ENCODE measurements at regions not wholly inside any gene's neighbourhood (a gene's known extent, or its start where the extent isn't known, plus 50 kb on each side); places are given as distances from the start of the nearest gene placed in this dataset.

DNA sequence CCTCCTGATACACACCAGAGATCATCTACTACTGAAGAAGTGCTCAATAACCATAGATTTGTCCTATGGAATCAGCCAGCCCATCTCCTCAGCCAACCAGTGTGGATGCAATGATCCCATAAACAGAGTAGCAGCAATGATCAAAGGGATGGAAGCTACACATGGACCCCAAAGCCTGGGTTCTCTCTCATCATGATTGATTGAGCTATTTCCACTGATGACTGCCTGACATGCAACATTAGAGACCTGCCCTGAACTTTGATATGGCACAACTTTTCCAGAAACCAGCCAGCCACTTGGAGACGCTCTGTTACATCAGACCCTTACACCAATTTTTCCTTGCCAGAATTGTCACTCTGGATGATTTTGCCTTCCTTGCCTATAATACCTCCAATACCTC is 471.6 kb downstream of the BUD13 start:
- Histone ChIP-seq H3K9ac (ENCODE audit: insufficient read depth, low read length, poor library complexity, severe bottlenecking) (no peak overlapping the region), H3K36me3 (replicated peaks in 1 of 2; ENCODE audit: control insufficient read depth in 1 of 2, insufficient read depth in 2 of 2, low read length in 2 of 2) (no peaks in the 10 kb centered on the region), H3K4me2 (replicated peaks; ENCODE audit: extremely low read depth, low read length, poor library complexity, severe bottlenecking) (no peak overlapping the region), H4K20me1 (ENCODE audit: insufficient read depth, low read length) (no peaks in the 10 kb centered on the region), H3K9me3 (replicated peaks in 1 of 2; ENCODE audit: control insufficient read depth in 1 of 2, insufficient read depth in 1 of 2, low read length in 2 of 2) (no peaks in the 10 kb centered on the region), H3K27me3 (ENCODE audit: control insufficient read depth in 2 of 2, insufficient read depth in 2 of 2, low read length in 2 of 2) (peaks cover 0 to 7% of the 10 kb centered on the region in 2 donors), H3K4me1 (ENCODE audit: control insufficient read depth in 1 of 2, insufficient read depth in 2 of 2, low read length in 2 of 2) (no peaks in the 10 kb centered on the region), H2AFZ (ENCODE audit: insufficient read depth, low read depth, low read length, poor library complexity, severe bottlenecking) (no peak overlapping the region), H3K4me3 (replicated peaks in 1 of 3; ENCODE audit: low read depth in 2 of 3, low read length in 3 of 3) (no peak overlapping the region), H3K27ac (ENCODE audit: low read depth in 1 of 2, low read length in 2 of 2) (no peak overlapping the region), H3K79me2 (ENCODE audit: insufficient read depth, low read length) (no peaks in the 10 kb centered on the region)
- H3K4me3 Mint-ChIP-seq, result no peak overlapping the region
- no peak overlapping the region for H3K27ac Mint-ChIP-seq
- WGBS (ENCODE audit: insufficient coverage), result 100% methylated on average over 1 of the region's 1 CpG
- no peaks in the 10 kb centered on the region for H3K36me3 Mint-ChIP-seq
- TF ChIP-seq, protein P1, sequence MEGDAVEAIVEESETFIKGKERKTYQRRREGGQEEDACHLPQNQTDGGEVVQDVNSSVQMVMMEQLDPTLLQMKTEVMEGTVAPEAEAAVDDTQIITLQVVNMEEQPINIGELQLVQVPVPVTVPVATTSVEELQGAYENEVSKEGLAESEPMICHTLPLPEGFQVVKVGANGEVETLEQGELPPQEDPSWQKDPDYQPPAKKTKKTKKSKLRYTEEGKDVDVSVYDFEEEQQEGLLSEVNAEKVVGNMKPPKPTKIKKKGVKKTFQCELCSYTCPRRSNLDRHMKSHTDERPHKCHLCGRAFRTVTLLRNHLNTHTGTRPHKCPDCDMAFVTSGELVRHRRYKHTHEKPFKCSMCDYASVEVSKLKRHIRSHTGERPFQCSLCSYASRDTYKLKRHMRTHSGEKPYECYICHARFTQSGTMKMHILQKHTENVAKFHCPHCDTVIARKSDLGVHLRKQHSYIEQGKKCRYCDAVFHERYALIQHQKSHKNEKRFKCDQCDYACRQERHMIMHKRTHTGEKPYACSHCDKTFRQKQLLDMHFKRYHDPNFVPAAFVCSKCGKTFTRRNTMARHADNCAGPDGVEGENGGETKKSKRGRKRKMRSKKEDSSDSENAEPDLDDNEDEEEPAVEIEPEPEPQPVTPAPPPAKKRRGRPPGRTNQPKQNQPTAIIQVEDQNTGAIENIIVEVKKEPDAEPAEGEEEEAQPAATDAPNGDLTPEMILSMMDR (IDR thresholded peaks at IDR 0.05), result no peak
- no peaks in the 10 kb centered on the region for H3K4me1 Mint-ChIP-seq
- DNase-seq, result no peak
- intact Hi-C loops (cut with micrococcal nuclease), result no loop called here
- H3K27me3 Mint-ChIP-seq (ENCODE audit: low read depth in 3 of 3), result peaks cover 0 to 13% (median 1%) of the 10 kb centered on the region in 3 donors
- peaks cover 0 to 5% (median 0%) of the 10 kb centered on the region in 7 donors for H3K9me3 Mint-ChIP-seq

DNA sequence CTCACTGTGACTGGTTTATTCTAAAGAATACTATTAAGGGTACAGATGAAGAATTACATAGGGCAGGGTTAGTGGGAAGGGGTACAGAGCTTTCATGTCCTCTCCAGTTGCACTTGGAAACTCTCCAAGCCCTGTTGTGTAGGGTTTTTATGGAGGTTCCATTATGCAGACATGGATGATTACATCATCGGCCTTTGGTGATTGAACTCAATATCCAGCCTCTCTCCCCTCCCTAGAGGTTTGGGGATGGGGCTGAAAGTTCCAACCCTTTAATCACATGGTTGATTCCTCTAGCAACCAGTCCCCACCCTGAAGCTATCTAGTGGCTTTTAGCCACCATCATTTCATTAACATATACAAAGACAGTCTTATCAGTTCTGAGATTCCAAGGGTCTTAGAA is 472.6 kb downstream of the BUD13 start:
- Histone ChIP-seq H2AFZ (ENCODE audit: insufficient read depth, low read depth, low read length, poor library complexity, severe bottlenecking) (no peak overlapping the region), H3K9me3 (replicated peaks in 1 of 2; ENCODE audit: control insufficient read depth in 1 of 2, insufficient read depth in 1 of 2, low read length in 2 of 2) (no peaks in the 10 kb centered on the region), H3K4me3 (replicated peaks in 1 of 3; ENCODE audit: low read depth in 2 of 3, low read length in 3 of 3) (no peak overlapping the region), H3K4me2 (replicated peaks; ENCODE audit: extremely low read depth, low read length, poor library complexity, severe bottlenecking) (no peak overlapping the region), H3K9ac (ENCODE audit: insufficient read depth, low read length, poor library complexity, severe bottlenecking) (no peak overlapping the region), H3K27me3 (ENCODE audit: control insufficient read depth in 2 of 2, insufficient read depth in 2 of 2, low read length in 2 of 2) (peaks cover 0 to 7% of the 10 kb centered on the region in 2 donors), H3K27ac (ENCODE audit: low read depth in 1 of 2, low read length in 2 of 2) (no peak overlapping the region), H4K20me1 (ENCODE audit: insufficient read depth, low read length) (no peaks in the 10 kb centered on the region), H3K79me2 (ENCODE audit: insufficient read depth, low read length) (no peaks in the 10 kb centered on the region), H3K36me3 (replicated peaks in 1 of 2; ENCODE audit: control insufficient read depth in 1 of 2, insufficient read depth in 2 of 2, low read length in 2 of 2) (no peaks in the 10 kb centered on the region), H3K4me1 (ENCODE audit: control insufficient read depth in 1 of 2, insufficient read depth in 2 of 2, low read length in 2 of 2) (no peaks in the 10 kb centered on the region)
- no peak overlapping the region for H3K4me3 Mint-ChIP-seq
- H3K9me3 Mint-ChIP-seq, result peaks cover 0 to 3% (median 0%) of the 10 kb centered on the region in 7 donors
- no peak overlapping the region for H3K27ac Mint-ChIP-seq
- no peaks in the 10 kb centered on the region for H3K36me3 Mint-ChIP-seq
- WGBS (ENCODE audit: insufficient coverage), result no CpG with 5 or more reads among the region's 1 CpG
- peaks cover 0 to 12% (median 3%) of the 10 kb centered on the region in 3 donors for H3K27me3 Mint-ChIP-seq (ENCODE audit: low read depth in 3 of 3)
- H3K4me1 Mint-ChIP-seq, result no peaks in the 10 kb centered on the region
- intact Hi-C loops (cut with micrococcal nuclease), result no loop called here
- DNase-seq, result no peak
- TF ChIP-seq, protein P1 (IDR thresholded peaks at IDR 0.05), result no peak

All from CD14-positive monocyte (primary cell).